Heart right ventricle (tissue), 16 donors: ENCODE measurements at regions not wholly inside any gene's neighbourhood (a gene's known extent, or its start where the extent isn't known, plus 50 kb on each side); places are given as distances from the start of the nearest gene placed in this dataset.

Experiments used
- ATAC-seq, 8 donors: fragments of 200-7000 bp; cut with Tn5 transposase; one replicate each; pipeline ENCODE4 v1.9.1; 2020; ENCODE audit warnings: mild to moderate bottlenecking in 8 of 8, moderate library complexity in 8 of 8, moderate number of reproducible peaks in 1 of 8
- DNase-seq, 2 donors: peaks; one replicate each; pipeline ENCODE4 v3.0.0-alpha.2; 2020
- H3K27ac ChIP-seq, 10 donors: fragments of 200-600 bp; sonication (generic) in 2 of 10; one replicate each; pipeline versions ENCODE4 v1.5.0 to v1.8.0; 2020 to 2022; ENCODE audit warnings: mild to moderate bottlenecking in 3 of 10
- H3K27me3 ChIP-seq, 7 donors: fragments of 200-600 bp; one replicate each; pipeline ENCODE4 v1.8.0; 2021 to 2022; ENCODE audit warnings: mild to moderate bottlenecking in 2 of 7
- H3K36me3 ChIP-seq, 9 donors: fragments of 200-600 bp; sonication (generic) in 1 of 9; one replicate each; pipeline versions ENCODE4 v1.5.0 to v1.8.0; 2020 to 2022; ENCODE audit warnings: mild to moderate bottlenecking in 2 of 9
- H3K4me1 ChIP-seq, 9 donors: fragments of 200-600 bp; sonication (generic) in 1 of 9; one replicate each; pipeline versions ENCODE4 v1.5.0 to v1.8.0; 2020 to 2022; ENCODE audit warnings: mild to moderate bottlenecking in 4 of 9
- H3K4me3 ChIP-seq, 10 donors: fragments of 200-600 bp; sonication (generic) in 2 of 10; one replicate each; pipeline versions ENCODE4 v1.5.0 to v1.8.0; 2020 to 2022; ENCODE audit warnings: mild to moderate bottlenecking in 7 of 10, moderate library complexity in 2 of 10
- H3K9me3 ChIP-seq, 11 donors: fragments of 200-600 bp in 10 of 11; sonication (generic) in 2 of 11; one replicate each; pipeline versions ENCODE4 v1.5.0 to v1.8.0; 2013 to 2022; ENCODE audit warnings: mild to moderate bottlenecking in 2 of 11, control low read depth in 1 of 11, moderate library complexity in 1 of 11
- WGBS, 2 donors: extraction: QIAGEN DNeasy Blood & Tissue Kit; methylation state at CpG; one replicate each; pipeline ENCODE4 v1.1.7; 2013; ENCODE audit warnings: inconsistent platforms in 1 of 2; 5-methylcytosine and 5-hydroxymethylcytosine counted together
- intact Hi-C, 10 donors: fragments of 100-400 bp; cut with DNase I; formaldehyde crosslinking; loops; one replicate each; pipeline versions ENCODE4 v1.11.1 to v1.14.2; 2022
- TF ChIP-seq, protein P1 (sequence below), 9 donors: fragments of 200-600 bp; sonication (generic) in 2 of 9; IDR thresholded peaks; one replicate each; pipeline versions ENCODE4 v1.5.0 to v1.8.0; 2021 to 2022; ENCODE audit warnings: antibody characterized with exemption in 9 of 9, mild to moderate bottlenecking in 5 of 9, moderate library complexity in 1 of 9
- donor health status: Arrhythmogenic right ventricular cardiomyopathy.
- donor health status: ischemic (EF 13 %, LVEDD 7.1; RV severe dilation, severe dysfunction).
- donor health status: healthy with polysubstance abuse.
- donor health status: DM: no; HTN: yes; CAD: no.
- donor health status: DM: no; HTN: no; CAD: no.
- donor health status: ischemic (EF 25% LVEDD 6.9; RV normal size, moderate dysfunction).
- donor health status: ischemic (EF 25% LVEDD 5.7; RV mildly dilated, moderate dysfunction).
- donor health status: healthy.
- donor health status: DM: yes; HTN: yes; CAD: no.
- donor health status: Ischemic cardiomyopathy.
- donor health status: ischemic (EF 35%, LVEDD 5.7; RV mildly dilated, moderate dysfunction).
- donor health status: nonischemic (EF 11% LVEDD 7.7; RV severe dilation, severe dysfunction).
- donor health status: DM: yes; HTN: yes; CAD: no.
- donor health status: PGD.
- donor health status: ischemic (EF 29% LVEDD 5.4; RV normal size, mild dysfunction).
- donor health status: nonischemic (EF 23%, LVEDD 6.1; RV moderate dilation, normal function).

DNA sequence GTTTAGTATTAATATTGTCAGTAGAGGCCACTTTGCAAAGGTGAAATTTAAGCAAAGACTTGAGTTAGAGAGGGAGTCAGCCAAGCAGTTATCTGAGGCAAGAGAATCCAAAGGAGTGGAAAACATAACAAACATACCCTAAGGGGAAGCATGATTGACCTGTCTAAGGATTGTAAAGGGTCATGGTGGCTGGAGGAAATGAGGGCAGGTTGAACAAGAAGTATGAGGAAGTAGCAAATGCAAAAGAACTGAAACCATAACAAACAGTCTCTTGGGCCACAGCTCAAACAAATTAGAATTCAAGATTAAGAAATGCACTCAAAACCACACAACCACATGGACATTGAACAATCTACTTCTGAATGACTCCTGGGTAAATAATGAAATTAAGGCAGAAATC, 103.2 kb downstream of the FBXO5 start:
- ATAC-seq (no peak), DNase-seq (no peak)
- Histone ChIP-seq H3K27ac (no peak overlapping the region), H3K4me3 (no peak overlapping the region), H3K27me3 (no peaks in the 10 kb centered on the region), H3K4me1 (no peaks in the 10 kb centered on the region), H3K36me3 (no peaks in the 10 kb centered on the region), H3K9me3 (peaks cover 0 to 20% (median 4%) of the 10 kb centered on the region in 11 donors)
- TF ChIP-seq, protein P1, sequence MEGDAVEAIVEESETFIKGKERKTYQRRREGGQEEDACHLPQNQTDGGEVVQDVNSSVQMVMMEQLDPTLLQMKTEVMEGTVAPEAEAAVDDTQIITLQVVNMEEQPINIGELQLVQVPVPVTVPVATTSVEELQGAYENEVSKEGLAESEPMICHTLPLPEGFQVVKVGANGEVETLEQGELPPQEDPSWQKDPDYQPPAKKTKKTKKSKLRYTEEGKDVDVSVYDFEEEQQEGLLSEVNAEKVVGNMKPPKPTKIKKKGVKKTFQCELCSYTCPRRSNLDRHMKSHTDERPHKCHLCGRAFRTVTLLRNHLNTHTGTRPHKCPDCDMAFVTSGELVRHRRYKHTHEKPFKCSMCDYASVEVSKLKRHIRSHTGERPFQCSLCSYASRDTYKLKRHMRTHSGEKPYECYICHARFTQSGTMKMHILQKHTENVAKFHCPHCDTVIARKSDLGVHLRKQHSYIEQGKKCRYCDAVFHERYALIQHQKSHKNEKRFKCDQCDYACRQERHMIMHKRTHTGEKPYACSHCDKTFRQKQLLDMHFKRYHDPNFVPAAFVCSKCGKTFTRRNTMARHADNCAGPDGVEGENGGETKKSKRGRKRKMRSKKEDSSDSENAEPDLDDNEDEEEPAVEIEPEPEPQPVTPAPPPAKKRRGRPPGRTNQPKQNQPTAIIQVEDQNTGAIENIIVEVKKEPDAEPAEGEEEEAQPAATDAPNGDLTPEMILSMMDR (IDR thresholded peaks at IDR 0.05) = no peak
- intact Hi-C loops = no loop called here

DNA sequence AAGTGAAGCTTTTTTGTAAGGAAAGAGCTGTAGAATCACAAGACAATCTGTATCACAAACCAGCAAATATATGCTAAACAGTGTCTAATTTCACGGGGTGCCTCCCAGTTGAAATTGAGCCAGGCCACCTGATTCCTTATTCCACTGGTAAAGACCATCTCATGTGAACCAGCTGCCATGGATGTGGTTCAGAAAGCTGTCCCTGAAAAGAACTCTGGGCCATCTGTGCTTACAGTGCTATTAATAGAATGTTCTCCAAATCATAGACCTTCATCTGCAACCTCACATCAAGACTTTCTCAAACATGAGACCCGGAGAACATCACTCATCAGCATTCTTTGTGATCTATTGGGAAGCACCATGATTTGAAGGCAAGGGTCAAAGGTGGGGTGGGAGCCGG, 89.7 kb downstream of the FBXO5 start:
- Histone ChIP-seq H3K36me3 (no peaks in the 10 kb centered on the region), H3K27me3 (peaks cover 0 to 17% (median 0%) of the 10 kb centered on the region in 7 donors), H3K9me3 (no peaks in the 10 kb centered on the region), H3K27ac (no peak overlapping the region), H3K4me1 (no peaks in the 10 kb centered on the region), H3K4me3 (no peak overlapping the region)
- intact Hi-C loops = loop anchor here in 1 of 10 donors (2.0 kb wide), 1 partner anchor 52 kb away; no protein-coding TSS in a partner anchor
- 67 to 76% methylated on average over 3 of the region's 3 CpGs for WGBS, 2 donors
- DNase-seq (no peak), ATAC-seq (no peak)
- TF ChIP-seq, protein P1 (IDR thresholded peaks at IDR 0.05) = no peak

DNA sequence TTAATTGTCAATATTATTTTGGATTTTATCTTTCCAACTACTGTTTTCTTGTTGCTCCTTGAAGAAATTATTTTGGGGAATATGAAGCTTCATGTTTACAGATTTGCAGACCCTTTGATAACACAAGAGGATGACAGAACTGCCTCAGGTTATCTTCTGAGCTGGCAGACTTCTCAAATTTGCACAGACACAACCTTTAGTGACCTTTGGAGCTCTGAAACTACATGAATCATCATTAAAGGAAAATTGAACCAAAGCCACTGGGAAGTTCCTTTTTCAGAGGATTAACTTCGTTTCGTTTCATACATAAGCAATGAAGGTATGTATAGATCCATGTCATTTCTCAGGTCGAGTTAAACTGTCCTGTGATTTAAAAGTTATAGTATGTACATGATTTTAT, 85.9 kb downstream of the FBXO5 start:
- H3K4me1 ChIP-seq = no peaks in the 10 kb centered on the region
- no peak overlapping the region for H3K27ac ChIP-seq
- TF ChIP-seq, protein P1 (IDR thresholded peaks at IDR 0.05) = no peak
- 50 to 61% methylated on average over 3 of the region's 3 CpGs for WGBS, 2 donors
- no peaks in the 10 kb centered on the region for H3K36me3 ChIP-seq
- peaks cover 0 to 11% (median 0%) of the 10 kb centered on the region in 7 donors for H3K27me3 ChIP-seq
- no peaks in the 10 kb centered on the region for H3K9me3 ChIP-seq
- intact Hi-C loops = no loop called here
- ATAC-seq (no peak), DNase-seq (no peak)
- H3K4me3 ChIP-seq = no peak overlapping the region

DNA sequence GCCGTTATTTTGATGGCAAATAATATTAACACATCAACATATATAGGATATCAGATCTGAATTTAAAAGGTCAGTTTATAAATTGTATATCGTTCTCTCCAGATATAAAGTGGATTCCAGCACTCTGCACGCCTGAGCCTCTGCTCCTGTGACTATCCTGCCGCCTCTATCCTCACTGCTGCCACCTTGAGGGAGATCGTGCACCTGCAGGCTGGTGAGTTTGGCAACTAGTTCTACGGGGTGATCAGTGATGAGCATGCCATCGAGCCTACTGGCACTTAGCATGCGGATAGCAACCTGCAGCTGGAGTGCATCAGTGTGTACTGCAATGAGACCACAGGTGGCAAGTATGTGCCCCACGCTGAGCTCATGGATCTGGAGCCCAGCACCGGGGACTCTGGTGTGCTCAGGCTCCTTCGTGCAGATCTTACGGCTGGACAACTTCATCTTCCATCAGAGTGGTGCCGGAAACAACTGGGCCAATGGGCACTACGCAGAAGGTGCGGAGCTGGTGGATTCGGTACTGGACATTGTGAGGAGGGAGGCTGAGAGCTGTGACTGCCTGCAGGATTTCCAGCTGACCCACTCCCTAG, 84.9 kb downstream of the FBXO5 start:
- DNase-seq (peak; percentile 52 to 58), ATAC-seq (peak in 5 of 8 donors; percentile 54 to 83 (median 71))
- WGBS, 2 donors = 47 to 48% methylated on average over 16 of the region's 16 CpGs
- intact Hi-C loops = no loop called here
- Histone ChIP-seq H3K27ac (no peak overlapping the region), H3K27me3 (peaks cover 0 to 11% (median 0%) of the 10 kb centered on the region in 7 donors), H3K9me3 (no peaks in the 10 kb centered on the region), H3K4me3 (no peak overlapping the region), H3K4me1 (no peaks in the 10 kb centered on the region), H3K36me3 (no peaks in the 10 kb centered on the region)
- TF ChIP-seq, protein P1 (IDR thresholded peaks at IDR 0.05) = peak; percentile 50 to 89 (median 83)
